ENCODE measurements at regions not wholly inside any gene's neighbourhood (a gene's known extent, or its start where the extent isn't known, plus 50 kb on each side); places are given as distances from the start of the nearest gene placed in this dataset.
A peak's percentile ranks its signal among the peaks of the same experiment; 100 is the strongest.

GRCh38 chr9:80926611-80927010 is 762.7 kb downstream of the TLE1 start:
- Histone ChIP-seq H3K27ac (no peak overlapping the region), H3K4me3 (no peak overlapping the region), H3K36me3 (no peaks in the 10 kb centered on the region), H3K9me3 (peaks cover 0 to 16% of the 10 kb centered on the region in 2 donors), H3K27me3 (no peaks in the 10 kb centered on the region), H3K4me1 (no peaks in the 10 kb centered on the region)
- ATAC-seq (no peak), DNase-seq (no peak)
- TF ChIP-seq, protein P1, sequence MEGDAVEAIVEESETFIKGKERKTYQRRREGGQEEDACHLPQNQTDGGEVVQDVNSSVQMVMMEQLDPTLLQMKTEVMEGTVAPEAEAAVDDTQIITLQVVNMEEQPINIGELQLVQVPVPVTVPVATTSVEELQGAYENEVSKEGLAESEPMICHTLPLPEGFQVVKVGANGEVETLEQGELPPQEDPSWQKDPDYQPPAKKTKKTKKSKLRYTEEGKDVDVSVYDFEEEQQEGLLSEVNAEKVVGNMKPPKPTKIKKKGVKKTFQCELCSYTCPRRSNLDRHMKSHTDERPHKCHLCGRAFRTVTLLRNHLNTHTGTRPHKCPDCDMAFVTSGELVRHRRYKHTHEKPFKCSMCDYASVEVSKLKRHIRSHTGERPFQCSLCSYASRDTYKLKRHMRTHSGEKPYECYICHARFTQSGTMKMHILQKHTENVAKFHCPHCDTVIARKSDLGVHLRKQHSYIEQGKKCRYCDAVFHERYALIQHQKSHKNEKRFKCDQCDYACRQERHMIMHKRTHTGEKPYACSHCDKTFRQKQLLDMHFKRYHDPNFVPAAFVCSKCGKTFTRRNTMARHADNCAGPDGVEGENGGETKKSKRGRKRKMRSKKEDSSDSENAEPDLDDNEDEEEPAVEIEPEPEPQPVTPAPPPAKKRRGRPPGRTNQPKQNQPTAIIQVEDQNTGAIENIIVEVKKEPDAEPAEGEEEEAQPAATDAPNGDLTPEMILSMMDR (IDR thresholded peaks at IDR 0.05) = no peak
- intact Hi-C loops (cut with DNase I) = no loop called here

- DNase-seq = no peak
- no peak for ATAC-seq
- Histone ChIP-seq H3K27me3 (no peaks in the 10 kb centered on the region), H3K4me1 (no peaks in the 10 kb centered on the region), H3K36me3 (no peaks in the 10 kb centered on the region), H3K4me3 (no peak overlapping the region), H3K9me3 (peaks cover 0 to 21% of the 10 kb centered on the region in 2 donors), H3K27ac (no peak overlapping the region)
- intact Hi-C loops (cut with DNase I) = no loop called here
- TF ChIP-seq, protein P1 (IDR thresholded peaks at IDR 0.05) = no peak
Measured at GRCh38 chr9:80922544-80922943, 766.8 kb downstream of the TLE1 start.

DNA sequence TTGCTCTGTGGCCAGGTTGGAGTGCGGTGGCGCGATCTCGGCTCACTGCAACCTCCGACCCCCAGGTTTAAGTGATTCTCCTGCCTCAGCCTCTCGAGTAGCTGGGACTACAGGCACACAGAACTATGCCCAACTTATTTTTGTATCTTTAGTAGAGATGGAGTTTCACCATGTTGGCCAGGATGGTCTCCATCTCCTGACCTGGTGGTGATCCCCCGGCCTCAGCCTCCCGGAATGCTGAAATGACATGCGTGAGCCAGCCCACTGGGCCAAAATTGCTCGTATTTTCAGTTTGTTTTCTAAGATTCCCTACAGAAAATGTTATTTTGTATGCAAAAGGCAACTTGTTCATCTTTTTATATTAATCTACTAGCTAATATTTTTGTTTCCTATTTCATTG is 782.6 kb downstream of the TLE1 start:
- Histone ChIP-seq H3K27ac (no peak overlapping the region), H3K4me3 (no peak overlapping the region), H3K27me3 (no peaks in the 10 kb centered on the region), H3K36me3 (no peaks in the 10 kb centered on the region), H3K9me3 (no peaks in the 10 kb centered on the region), H3K4me1 (no peaks in the 10 kb centered on the region)
- ATAC-seq = no peak
- intact Hi-C loops (cut with DNase I) = no loop called here
- TF ChIP-seq, protein P1 (IDR thresholded peaks at IDR 0.05) = no peak
- DNase-seq = peak in 1 of 4 donors; percentile 30

DNA sequence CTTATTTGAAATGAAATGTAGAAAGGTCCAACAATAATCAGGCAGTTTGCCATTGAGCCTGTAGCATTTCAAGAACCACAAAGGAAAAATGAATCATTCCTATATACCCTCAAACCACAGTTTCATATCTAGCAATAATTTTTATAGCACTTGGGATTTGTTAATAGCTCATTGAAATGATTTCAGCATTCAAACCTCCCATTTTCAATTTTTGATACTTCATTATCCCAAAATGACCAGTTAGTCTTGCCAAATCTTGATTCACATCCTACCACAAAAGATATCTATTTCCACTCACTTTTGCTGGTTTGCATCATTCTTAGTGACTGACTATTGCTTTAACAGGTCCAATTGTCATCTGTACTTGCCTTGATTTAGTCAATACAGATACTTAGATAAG is 790.1 kb downstream of the TLE1 start:
- H3K36me3 ChIP-seq = no peaks in the 10 kb centered on the region
- H3K4me1 ChIP-seq = no peaks in the 10 kb centered on the region
- peaks cover 0 to 6% of the 10 kb centered on the region in 2 donors for H3K9me3 ChIP-seq
- intact Hi-C loops (cut with DNase I) = no loop called here
- DNase-seq (peak in 2 of 4 donors; percentile 23 to 41), ATAC-seq (no peak)
- no peak overlapping the region for H3K4me3 ChIP-seq
- no peaks in the 10 kb centered on the region for H3K27me3 ChIP-seq
- TF ChIP-seq, protein P1 (IDR thresholded peaks at IDR 0.05) = no peak
- H3K27ac ChIP-seq = no peak overlapping the region

GRCh38 chr9:80893190-80893589 is 796.2 kb downstream of the TLE1 start:
- ATAC-seq = no peak
- TF ChIP-seq, protein P1 (IDR thresholded peaks at IDR 0.05) = no peak
- no peaks in the 10 kb centered on the region for H3K4me1 ChIP-seq
- H3K27me3 ChIP-seq = no peaks in the 10 kb centered on the region
- H3K36me3 ChIP-seq = no peaks in the 10 kb centered on the region
- no peak for DNase-seq
- peaks cover 0 to 6% of the 10 kb centered on the region in 2 donors for H3K9me3 ChIP-seq
- no peak overlapping the region for H3K4me3 ChIP-seq
- no peak overlapping the region for H3K27ac ChIP-seq
- intact Hi-C loops (cut with DNase I) = no loop called here

Measured in left lung (tissue), 4 donors.